Islet of Langerhans (tissue), 1 donor: ENCODE measurements at regions not wholly inside any gene's neighbourhood (a gene's known extent, or its start where the extent isn't known, plus 50 kb on each side); places are given as distances from the start of the nearest gene placed in this dataset.

Experiments used
- FAIRE-seq: peaks from one replicate; lab custom pipeline; 2011; peaks lifted over from hg19 to GRCh38; lab: Jason Lieb, UNC

DNA sequence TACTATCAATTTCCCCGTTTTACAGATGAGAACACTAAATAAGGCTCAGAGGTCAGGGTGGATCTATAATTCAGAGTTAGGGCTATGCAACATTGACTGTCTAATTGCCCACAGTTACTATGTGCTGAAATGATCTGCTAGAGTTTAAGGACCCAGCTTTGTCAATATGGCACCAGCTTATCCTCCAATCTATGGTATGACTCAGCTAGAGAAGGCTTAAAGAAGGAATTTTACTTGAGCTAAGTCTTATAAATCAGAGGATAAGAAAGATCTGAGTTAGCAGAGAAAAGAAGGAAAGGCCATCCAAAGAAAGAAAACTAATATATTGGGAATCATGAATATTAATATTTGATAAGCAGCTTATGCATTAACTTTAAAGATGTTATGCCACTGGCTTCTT lies 78.1 kb downstream of the ASB9 start:
- no peak for FAIRE-seq

DNA sequence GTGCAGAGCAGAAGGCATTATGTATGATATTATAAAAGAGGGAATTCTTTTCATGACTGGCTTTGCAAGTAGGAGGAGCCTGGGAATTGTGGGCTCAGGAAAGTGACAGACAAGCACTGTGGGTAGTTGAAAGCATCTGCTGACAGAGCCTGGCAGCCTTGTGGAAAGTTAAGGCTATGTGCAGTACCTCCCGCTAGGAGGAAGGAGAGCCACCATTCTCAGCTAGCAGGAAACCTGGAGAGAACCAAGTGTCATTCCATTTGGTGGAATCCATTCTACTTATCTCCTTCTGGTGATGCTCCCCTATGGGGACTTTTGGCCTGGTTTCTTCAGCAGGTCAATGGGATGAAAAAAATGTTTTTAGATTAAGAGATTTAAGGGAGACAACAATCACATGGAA lies 81.8 kb downstream of the ASB9 start:
- no peak for FAIRE-seq

GRCh38 chrX:15177316-15177715 lies 92.6 kb downstream of the ASB9 start:
- no peak for FAIRE-seq

DNA sequence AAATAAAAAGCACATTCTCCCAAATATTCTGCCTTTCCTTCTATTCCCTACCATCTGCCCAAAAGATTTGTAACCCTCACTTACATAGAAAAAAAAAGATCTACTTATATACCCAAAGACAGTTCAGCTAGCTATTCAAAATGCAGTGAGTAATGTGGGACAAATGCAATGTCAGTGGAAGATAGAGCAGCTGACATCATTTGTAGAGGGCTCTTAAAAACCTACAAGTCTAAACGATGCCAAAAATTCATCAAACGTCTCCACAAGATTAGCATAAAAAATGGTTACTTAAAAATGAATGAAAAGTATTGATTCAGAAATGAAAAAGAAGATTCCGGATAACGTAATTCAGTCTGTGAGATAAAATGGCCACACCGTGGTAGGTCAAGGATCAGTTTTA lies 96.5 kb downstream of the ASB9 start:
- no peak for FAIRE-seq

- FAIRE-seq = no peak
These were observed 99.0 kb downstream of the ASB9 start for GRCh38 chrX:15170927-15171326.

- no peak for FAIRE-seq
These were observed 102.1 kb downstream of the ASB9 start for GRCh38 chrX:15167826-15168225.

DNA sequence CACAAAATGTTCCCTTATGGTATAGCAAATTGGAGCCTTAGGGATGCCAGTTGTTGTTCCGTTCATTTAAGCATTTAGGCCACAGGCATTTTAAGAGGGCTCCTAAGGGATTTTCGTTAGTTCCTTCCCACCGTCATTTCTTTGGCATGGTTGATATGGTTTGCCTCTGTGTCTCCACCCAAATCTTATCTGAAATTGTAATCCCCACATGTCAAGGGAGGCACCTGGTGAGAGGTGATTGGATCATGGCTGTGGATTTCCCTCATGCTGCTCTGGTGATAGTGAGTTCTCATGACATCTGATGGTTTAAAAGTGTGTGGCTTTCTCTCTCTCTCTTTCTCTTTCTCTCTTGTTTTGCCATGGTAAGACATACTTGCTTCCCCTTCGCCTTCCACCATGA lies 104.1 kb downstream of the ASB9 start:
- no peak for FAIRE-seq

DNA sequence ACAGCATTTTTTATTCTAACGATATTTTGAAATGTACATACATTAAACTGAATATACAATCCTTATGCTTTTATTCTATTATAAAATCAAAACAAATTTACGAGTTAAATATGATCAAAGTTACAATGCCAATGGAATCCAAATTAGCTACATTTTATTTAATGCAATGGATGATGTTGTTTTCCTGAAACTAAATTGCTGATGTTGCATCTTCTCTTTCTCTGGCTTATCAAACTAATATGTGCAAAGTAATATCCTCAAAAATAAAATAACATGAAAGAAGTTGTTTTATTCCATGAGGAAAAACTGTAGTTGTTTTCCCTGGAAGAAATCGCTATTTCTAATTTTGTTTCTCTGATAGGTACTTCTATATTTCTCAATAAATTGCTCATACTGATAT lies 106.8 kb downstream of the ASB9 start:
- FAIRE-seq = peak; percentile 78

DNA sequence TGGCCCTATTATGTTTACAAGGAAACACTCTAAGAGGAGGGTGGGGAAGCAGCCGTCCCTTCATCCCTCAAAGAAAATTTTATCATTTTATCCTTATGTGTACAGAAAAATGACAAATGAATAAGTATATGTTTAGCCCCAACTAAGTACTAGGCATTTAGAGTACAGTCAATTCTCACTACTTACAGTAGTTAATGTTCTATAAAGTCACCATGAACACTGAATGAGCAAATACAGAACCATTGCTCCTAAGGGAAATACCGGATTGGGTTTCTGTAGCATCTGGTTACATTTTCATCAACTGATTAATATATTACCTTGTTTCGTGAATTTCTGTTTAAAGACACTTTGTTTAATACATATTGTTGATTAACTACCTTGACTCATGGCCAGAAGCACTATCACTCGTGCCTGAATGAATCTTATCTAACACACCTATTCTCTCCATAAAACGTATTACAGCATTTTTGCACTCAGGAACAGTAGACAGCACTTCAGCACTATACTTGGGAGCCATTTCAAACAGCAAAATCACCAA lies 109.3 kb downstream of the ASB9 start:
- peak; percentile 78 for FAIRE-seq

DNA sequence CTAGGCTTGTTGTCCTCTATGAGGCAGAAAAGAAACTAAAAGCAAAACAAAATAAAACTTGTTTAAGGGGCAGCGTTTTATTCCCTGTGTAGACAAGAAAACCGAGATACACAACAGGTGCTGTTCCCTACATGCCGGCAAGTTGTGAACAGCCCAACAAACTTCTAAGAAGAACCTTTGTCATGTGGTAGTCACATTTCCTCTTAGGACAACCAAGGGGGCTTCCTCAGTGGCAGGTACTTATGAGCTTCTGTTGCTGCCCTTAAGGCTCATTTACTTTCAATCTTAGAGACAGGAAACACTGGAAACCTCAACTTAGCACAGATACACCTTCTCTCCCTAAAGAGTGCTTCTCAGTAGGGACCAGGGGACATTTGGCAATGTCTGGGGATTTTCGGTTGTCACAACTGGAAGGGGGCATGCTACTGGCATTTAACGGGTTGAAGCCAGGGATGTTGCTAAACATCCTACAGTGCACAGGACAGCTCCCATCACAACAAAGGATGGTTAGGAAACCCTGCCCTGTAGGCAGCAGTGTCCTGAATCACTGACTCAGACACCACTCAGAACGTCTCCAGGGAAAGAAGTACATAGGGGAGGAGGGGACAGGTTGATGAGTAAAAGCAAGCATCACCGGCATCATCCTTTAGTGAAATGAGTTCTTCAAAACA lies 111.0 kb downstream of the ASB9 start:
- no peak for FAIRE-seq

- no peak for FAIRE-seq
These were observed 111.5 kb downstream of the ASB9 start for GRCh38 chrX:15158350-15158735.

- no peak for FAIRE-seq
These were observed 112.3 kb downstream of the ASB9 start for GRCh38 chrX:15157624-15158023.

- no peak for FAIRE-seq
These were observed 118.4 kb downstream of the ASB9 start for GRCh38 chrX:15151267-15152186.

- FAIRE-seq = no peak
These were observed 119.3 kb downstream of the ASB9 start for GRCh38 chrX:15150586-15150985.

GRCh38 chrX:15146515-15146914 lies 123.4 kb downstream of the ASB9 start:
- FAIRE-seq = no peak

DNA sequence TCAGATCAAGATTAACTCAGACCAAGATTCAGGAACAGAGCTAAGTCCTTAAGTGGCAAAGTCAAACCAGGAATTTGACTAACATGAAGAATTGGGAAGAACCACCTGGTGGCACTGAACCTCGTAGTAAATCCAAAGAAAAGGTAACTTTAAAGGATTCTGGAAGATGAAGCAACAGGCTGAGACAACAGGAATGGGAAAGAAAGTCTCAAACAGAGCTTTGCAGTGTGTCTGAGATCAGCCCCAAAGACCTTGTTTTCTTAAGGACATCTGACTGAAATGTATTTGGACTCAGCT lies 126.1 kb downstream of the ASB9 start:
- no peak for FAIRE-seq

GRCh38 chrX:15143050-15143824 lies 126.6 kb downstream of the ASB9 start:
- peak; percentile 65 for FAIRE-seq

DNA sequence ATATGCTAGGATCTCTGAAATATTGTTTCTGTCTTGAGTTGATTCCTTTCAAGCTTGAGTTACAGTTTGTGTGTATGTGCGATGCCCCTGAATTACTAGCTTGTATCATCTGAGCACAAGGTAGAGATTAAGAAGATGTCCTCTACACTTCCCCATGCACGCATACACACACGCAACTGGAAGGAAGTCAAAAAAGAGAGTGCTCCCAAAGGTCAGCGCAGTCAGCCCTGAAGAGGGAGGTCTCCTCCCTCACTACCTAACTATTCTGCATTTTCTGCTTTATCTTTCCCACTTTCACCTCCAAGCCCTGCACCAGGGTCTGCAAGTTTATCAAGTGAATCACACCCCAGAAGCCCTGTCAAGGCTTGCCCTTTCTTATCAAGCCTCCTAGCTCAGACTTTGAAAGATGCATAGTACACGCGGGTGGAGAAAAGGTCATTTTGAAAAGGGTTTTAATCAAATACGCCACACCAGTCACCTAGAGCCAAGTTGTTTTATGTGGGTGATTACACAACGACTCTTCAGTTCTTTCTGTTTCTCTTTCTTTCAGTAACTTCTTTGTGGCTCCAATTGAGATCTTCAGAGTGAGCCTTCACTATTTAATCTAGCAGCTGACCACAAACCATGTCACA lies 127.7 kb downstream of the ASB9 start:
- FAIRE-seq = no peak

DNA sequence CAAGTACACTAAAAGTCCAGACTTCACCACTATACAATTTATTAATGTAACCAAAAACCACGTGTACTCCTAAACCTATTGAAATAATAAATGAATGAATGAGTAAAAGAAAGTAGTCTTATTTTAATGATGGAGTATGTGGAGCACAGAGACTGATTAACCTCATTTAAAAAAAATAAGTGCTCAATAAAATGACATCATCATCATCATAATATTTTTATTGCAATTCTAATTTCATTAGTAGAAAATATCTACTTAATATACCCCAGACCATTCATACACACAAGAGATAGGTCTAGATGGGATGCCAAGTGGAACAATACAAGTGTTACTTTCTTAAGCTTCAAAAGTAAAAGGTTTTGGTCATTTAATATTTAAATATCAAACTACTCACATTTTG lies 133.1 kb downstream of the ASB9 start:
- FAIRE-seq = no peak

DNA sequence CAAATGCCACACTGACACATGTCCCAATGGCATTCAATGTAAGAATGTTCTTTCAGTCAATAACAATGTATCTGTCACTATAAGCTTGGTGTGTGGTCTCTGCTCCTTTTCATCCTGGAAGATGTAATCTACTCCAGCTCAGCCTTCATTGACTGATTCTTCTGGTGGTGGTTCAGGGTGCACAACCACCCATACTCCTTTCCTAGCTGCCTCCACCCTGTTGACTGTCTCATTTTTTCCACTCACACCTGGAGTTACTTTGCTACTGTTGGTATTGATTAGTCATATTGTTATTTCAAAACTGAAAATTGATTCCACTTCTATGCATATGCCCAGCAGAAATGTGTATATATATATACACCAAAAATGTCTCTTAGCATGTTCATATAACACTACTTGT lies 140.5 kb downstream of the ASB9 start:
- no peak for FAIRE-seq

GRCh38 chrX:15128861-15129260 lies 141.0 kb downstream of the ASB9 start:
- no peak for FAIRE-seq

GRCh38 chrX:15127010-15127409 lies 142.9 kb downstream of the ASB9 start:
- no peak for FAIRE-seq

DNA sequence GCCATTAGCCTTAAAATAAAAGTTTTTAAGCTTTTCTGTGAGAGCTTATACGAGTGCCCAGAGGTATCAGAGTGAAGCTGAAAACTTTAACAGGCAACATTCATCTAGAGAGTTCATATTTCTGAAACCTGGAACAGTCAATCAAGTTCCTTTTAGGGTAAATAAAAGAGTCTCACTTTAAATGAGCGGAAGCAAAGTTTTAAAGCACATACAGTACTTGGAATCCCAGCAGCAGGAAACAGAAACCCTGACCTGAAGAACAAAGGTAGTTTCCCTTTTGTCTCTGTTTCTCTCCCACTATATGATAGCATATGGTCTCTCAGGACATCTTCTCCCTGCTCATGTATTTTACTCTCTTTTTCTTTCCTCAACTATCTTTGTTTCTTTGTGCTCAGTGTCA lies 153.0 kb downstream of the ASB9 start:
- FAIRE-seq = no peak
